ENCODE measurements at regions not wholly inside any gene's neighbourhood (a gene's known extent, or its start where the extent isn't known, plus 50 kb on each side); places are given as distances from the start of the nearest gene placed in this dataset.

GRCh38 chr3:168495270-168495669 lies 399.5 kb upstream of the GOLIM4 start:
- DNase-seq (no peak), ATAC-seq (ENCODE audit: insufficient read depth, low FRiP score) (no peak)
- Histone ChIP-seq H3K36me3 (ENCODE audit: control insufficient read depth in 4 of 4, insufficient read depth in 4 of 4, low read length in 4 of 4) (no peaks in the 10 kb centered on the region), H3K27me3 (ENCODE audit: control insufficient read depth in 3 of 3, insufficient read depth in 3 of 3, low read length in 2 of 3) (no peaks in the 10 kb centered on the region), H3K4me3 (no peak overlapping the region), H3K4me1 (ENCODE audit: control insufficient read depth in 5 of 5, insufficient read depth in 5 of 5, low read length in 5 of 5) (peaks cover 0 to 15% (median 2%) of the 10 kb centered on the region in 5 donors), H3K9ac (ENCODE audit: insufficient read depth in 1 of 2, low read length in 2 of 2) (no peak overlapping the region), H3K9me3 (ENCODE audit: control insufficient read depth in 4 of 4, insufficient read depth in 3 of 4, low read length in 3 of 4) (no peaks in the 10 kb centered on the region), H3K27ac (ENCODE audit: low read depth in 1 of 2, low read length in 1 of 2) (no peak overlapping the region)
- TF ChIP-seq, protein P1, sequence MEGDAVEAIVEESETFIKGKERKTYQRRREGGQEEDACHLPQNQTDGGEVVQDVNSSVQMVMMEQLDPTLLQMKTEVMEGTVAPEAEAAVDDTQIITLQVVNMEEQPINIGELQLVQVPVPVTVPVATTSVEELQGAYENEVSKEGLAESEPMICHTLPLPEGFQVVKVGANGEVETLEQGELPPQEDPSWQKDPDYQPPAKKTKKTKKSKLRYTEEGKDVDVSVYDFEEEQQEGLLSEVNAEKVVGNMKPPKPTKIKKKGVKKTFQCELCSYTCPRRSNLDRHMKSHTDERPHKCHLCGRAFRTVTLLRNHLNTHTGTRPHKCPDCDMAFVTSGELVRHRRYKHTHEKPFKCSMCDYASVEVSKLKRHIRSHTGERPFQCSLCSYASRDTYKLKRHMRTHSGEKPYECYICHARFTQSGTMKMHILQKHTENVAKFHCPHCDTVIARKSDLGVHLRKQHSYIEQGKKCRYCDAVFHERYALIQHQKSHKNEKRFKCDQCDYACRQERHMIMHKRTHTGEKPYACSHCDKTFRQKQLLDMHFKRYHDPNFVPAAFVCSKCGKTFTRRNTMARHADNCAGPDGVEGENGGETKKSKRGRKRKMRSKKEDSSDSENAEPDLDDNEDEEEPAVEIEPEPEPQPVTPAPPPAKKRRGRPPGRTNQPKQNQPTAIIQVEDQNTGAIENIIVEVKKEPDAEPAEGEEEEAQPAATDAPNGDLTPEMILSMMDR (IDR thresholded peaks at IDR 0.05; ENCODE audit: control extremely low read depth, extremely low read depth), result no peak
- 86 to 97% methylated on average over 2 of the region's 2 CpGs for WGBS, 2 donors

- no peak for DNase-seq
- TF ChIP-seq, protein P1 (IDR thresholded peaks at IDR 0.05; ENCODE audit: control extremely low read depth, extremely low read depth), result no peak
- Histone ChIP-seq H3K4me3 (no peak overlapping the region), H3K9me3 (ENCODE audit: control insufficient read depth in 4 of 4, insufficient read depth in 3 of 4, low read length in 3 of 4) (no peaks in the 10 kb centered on the region), H3K9ac (ENCODE audit: insufficient read depth in 1 of 2, low read length in 2 of 2) (no peak overlapping the region), H3K27me3 (ENCODE audit: control insufficient read depth in 3 of 3, insufficient read depth in 3 of 3, low read length in 2 of 3) (no peaks in the 10 kb centered on the region), H3K27ac (ENCODE audit: low read depth in 1 of 2, low read length in 1 of 2) (no peak overlapping the region), H3K4me1 (ENCODE audit: control insufficient read depth in 5 of 5, insufficient read depth in 5 of 5, low read length in 5 of 5) (peaks cover 0 to 15% (median 3%) of the 10 kb centered on the region in 5 donors), H3K36me3 (ENCODE audit: control insufficient read depth in 4 of 4, insufficient read depth in 4 of 4, low read length in 4 of 4) (no peaks in the 10 kb centered on the region)
- no peak for ATAC-seq (ENCODE audit: insufficient read depth, low FRiP score)
Observed at GRCh38 chr3:168493412-168494205, 397.9 kb upstream of the GOLIM4 start.

DNA sequence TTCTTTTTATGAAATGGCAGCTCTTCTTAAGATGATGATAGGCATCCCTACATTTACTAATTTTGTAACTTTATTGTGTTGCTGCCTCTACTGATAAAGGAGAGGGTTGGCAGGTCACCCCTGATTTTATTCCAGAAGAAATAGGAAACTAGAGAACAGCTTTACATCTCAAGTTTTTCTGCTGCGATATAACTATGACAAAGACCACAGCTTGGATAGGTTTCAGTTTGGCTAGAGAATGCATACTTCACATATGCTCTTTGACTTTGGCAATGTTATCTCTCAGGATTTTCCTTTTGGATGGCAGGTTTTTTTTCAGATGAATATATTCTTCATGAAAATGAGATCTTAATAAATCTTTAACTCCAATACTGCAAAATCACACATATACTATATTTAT lies 395.3 kb upstream of the GOLIM4 start:
- H3K4me3 ChIP-seq, result no peak overlapping the region
- H3K9me3 ChIP-seq (ENCODE audit: control insufficient read depth in 4 of 4, insufficient read depth in 3 of 4, low read length in 3 of 4), result no peaks in the 10 kb centered on the region
- H3K36me3 ChIP-seq (ENCODE audit: control insufficient read depth in 4 of 4, insufficient read depth in 4 of 4, low read length in 4 of 4), result no peaks in the 10 kb centered on the region
- TF ChIP-seq, protein P1 (IDR thresholded peaks at IDR 0.05; ENCODE audit: control extremely low read depth, extremely low read depth), result no peak
- DNase-seq (peak in 2 of 3 donors; percentile 50 to 59), ATAC-seq (ENCODE audit: insufficient read depth, low FRiP score) (no peak)
- H3K4me1 ChIP-seq (ENCODE audit: control insufficient read depth in 5 of 5, insufficient read depth in 5 of 5, low read length in 5 of 5), result peaks cover 0 to 5% (median 0%) of the 10 kb centered on the region in 5 donors
- H3K27ac ChIP-seq (ENCODE audit: low read depth in 1 of 2, low read length in 1 of 2), result no peak overlapping the region
- WGBS, 2 donors, result 86 to 88% methylated on average over 1 of the region's 1 CpG
- no peaks in the 10 kb centered on the region for H3K27me3 ChIP-seq (ENCODE audit: control insufficient read depth in 3 of 3, insufficient read depth in 3 of 3, low read length in 2 of 3)
- H3K9ac ChIP-seq (ENCODE audit: insufficient read depth in 1 of 2, low read length in 2 of 2), result no peak overlapping the region

GRCh38 chr3:168489301-168489700 lies 393.6 kb upstream of the GOLIM4 start:
- Histone ChIP-seq H3K9ac (ENCODE audit: insufficient read depth in 1 of 2, low read length in 2 of 2) (no peak overlapping the region), H3K9me3 (ENCODE audit: control insufficient read depth in 4 of 4, insufficient read depth in 3 of 4, low read length in 3 of 4) (no peaks in the 10 kb centered on the region), H3K4me1 (ENCODE audit: control insufficient read depth in 5 of 5, insufficient read depth in 5 of 5, low read length in 5 of 5) (peaks cover 0 to 12% (median 0%) of the 10 kb centered on the region in 5 donors), H3K36me3 (ENCODE audit: control insufficient read depth in 4 of 4, insufficient read depth in 4 of 4, low read length in 4 of 4) (no peaks in the 10 kb centered on the region), H3K27me3 (ENCODE audit: control insufficient read depth in 3 of 3, insufficient read depth in 3 of 3, low read length in 2 of 3) (no peaks in the 10 kb centered on the region), H3K4me3 (no peak overlapping the region), H3K27ac (ENCODE audit: low read depth in 1 of 2, low read length in 1 of 2) (no peak overlapping the region)
- ATAC-seq (ENCODE audit: insufficient read depth, low FRiP score) (no peak), DNase-seq (no peak)
- TF ChIP-seq, protein P1 (IDR thresholded peaks at IDR 0.05; ENCODE audit: control extremely low read depth, extremely low read depth), result no peak
